Upper lobe of left lung (tissue), 4 donors: ENCODE measurements at regions not wholly inside any gene's neighbourhood (a gene's known extent, or its start where the extent isn't known, plus 50 kb on each side); places are given as distances from the start of the nearest gene placed in this dataset.

Experiments used
- CTCF ChIP-seq, 6 experiments: fragments of 450-650 bp in 4 of 6; fragments of 200-600 bp in 2 of 6; sonication (generic) in 2 of 6; IDR thresholded peaks; one replicate each; pipeline ENCODE4 v1.5.1; 2016 to 2019; ENCODE audit warnings: antibody characterized with exemption in 6 of 6
- EP300 ChIP-seq, 4 donors: sonication (generic); formaldehyde crosslinking; IDR thresholded peaks; one replicate each; pipeline ENCODE4 v1.5.1; 2017; ENCODE audit warnings: antibody characterized with exemption in 4 of 4, control low read depth in 2 of 4

- TF ChIP-seq CTCF (IDR thresholded peaks at IDR 0.05) (no peak), EP300 (IDR thresholded peaks at IDR 0.05) (no peak)
Measured at GRCh38 chr16:27692576-27692975, 142.6 kb downstream of the KATNIP start.
